RKO (cell line): ENCODE measurements at regions not wholly inside any gene's neighbourhood (a gene's known extent, or its start where the extent isn't known, plus 50 kb on each side); places are given as distances from the start of the nearest gene placed in this dataset.
"Not testable (repeated sequence)": the region's sequence is repeated elsewhere in the genome, so short reads cannot be mapped to it uniquely, and the experiment has no call there.

Experiments
- DNase-seq: peaks from one replicate; pipeline ENCODE4 v3.0.0-alpha.2; 2016; ENCODE audit warnings: low spot score

- no peak for DNase-seq
These were observed 222.4 kb downstream of the ANTXR2 start for GRCh38 chr4:79850626-79851025.

- DNase-seq = peak; percentile 20
These were observed 224.7 kb downstream of the ANTXR2 start for GRCh38 chr4:79848329-79848728.

DNA sequence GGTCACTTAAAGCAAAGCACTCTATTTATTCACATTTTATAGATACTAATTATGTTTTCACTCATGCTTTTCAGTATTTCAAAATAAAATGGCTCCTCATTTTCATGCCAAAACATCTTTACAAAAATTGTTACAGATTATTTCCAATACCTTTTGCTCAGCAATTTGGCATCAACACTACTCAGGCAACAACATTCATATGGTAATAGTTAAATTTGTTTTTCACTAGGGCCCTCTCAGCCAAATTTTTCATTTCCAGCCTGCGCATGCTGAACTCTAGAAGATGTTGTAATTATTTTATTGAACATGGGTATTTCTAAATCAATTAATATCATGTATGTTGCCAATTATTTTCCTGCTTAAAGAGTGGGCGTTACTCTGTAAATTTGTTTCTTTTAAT lies 225.6 kb downstream of the ANTXR2 start:
- no peak for DNase-seq

DNA sequence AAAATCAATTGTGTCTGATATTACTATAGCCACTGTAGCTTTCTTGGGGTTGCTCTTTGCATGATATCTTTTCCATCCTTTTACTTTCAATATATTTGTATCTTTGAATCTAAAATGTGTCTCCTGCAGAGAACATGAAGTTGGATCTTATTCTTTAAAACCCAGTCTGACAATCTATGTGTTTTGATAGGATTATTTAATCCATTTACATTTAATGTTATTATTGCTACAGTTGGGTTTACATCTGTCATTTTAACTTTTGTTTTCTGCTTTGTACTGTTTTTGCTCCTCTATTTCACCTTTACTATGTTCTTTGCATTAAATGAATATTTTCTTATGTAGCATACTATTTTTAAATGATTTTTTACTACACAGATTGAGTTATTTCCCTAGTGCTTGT lies 230.9 kb downstream of the ANTXR2 start:
- DNase-seq = no peak

DNA sequence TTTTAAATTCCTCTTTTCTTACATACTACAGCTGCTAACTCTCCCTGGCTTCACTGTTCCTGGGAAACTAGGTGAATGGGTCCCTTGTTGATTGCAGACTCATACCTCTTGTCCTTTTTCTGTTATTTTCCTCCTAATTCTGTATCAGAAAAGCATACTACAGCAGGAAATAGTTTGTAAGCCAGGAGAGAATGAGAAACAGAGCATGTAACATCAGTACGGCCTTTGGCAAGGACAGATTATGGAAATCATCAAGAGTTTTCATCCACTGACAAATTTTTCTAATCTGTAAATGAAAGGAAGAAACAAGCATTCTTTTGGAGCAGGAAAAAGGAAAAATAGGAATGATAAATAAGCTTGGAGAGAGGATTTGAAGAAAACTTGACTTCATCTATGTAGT lies 239.2 kb downstream of the ANTXR2 start:
- DNase-seq = no peak

DNA sequence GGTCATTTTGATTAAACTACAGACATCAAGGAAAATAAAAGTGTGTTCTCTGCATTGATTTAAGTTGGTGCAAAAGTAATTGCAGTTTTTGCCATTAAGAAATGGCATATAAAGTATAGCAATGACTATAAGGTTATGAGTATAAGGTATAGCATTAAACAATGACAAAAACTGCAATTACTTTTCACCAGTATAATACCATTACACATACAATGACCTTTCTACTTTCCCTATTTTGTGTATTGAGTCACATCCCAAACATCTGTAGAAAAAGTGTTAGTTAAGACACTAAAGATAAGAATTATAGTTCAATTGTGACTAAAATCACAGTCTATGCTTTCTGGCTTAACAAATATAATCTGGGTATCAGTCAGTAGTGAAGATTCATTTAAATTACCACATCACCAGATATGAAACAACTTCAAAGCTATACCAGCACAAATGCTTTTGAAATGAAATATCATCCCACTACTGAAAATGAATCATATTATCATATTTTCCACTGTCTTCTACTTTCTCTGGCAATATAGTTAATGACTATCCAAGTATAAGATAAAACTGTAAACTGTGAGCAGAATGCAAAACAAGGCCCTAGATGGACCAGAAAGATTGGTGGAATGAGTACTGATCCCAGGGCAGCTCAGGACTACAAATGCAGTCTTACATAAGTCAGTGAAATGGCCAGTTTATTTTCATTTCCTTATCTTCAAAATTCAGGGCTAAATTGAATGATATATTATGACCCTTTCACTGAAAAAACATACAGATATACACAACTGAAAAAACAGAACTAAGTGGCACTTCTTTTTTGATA lies 241.1 kb downstream of the ANTXR2 start:
- no peak for DNase-seq

DNA sequence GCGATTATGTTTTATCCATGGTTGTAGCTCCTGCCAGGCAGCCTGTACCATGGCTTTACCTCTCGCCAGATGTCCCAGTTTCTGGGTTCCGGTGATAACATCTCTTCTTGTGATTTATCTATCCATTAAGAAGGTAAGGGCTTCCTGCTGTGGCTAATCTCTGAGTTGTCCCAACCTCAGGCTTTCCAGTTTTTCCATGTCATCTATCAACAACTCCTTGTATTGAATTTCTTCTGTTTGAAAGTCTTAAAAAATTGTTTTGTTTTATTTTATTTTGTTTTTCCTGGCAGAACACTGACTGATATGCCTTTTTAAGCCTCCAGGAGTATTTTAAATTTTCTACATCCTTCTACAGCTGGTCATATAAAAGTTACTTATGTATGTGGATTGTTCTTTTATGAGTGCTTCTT lies 241.9 kb downstream of the ANTXR2 start:
- no peak for DNase-seq

DNA sequence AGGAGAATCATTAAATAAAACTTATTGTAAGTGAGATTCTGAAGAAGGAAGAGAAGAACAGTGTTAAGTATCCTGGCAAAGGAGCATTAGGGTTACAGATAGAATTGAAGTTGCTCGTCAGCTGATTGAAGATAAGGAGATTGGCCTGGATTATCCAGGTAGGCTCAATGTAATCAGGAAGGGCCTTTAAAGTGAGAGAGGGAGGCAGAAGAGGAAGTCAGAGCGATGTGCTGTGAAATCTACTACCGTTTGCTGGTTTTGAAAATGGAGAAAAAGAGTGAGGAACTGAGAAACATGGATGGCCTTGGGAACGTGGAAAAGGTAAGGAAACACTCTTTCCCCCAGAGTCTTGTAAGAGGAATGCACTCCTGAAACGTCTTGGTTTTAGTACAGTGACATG lies 245.7 kb downstream of the ANTXR2 start:
- DNase-seq = no peak

DNA sequence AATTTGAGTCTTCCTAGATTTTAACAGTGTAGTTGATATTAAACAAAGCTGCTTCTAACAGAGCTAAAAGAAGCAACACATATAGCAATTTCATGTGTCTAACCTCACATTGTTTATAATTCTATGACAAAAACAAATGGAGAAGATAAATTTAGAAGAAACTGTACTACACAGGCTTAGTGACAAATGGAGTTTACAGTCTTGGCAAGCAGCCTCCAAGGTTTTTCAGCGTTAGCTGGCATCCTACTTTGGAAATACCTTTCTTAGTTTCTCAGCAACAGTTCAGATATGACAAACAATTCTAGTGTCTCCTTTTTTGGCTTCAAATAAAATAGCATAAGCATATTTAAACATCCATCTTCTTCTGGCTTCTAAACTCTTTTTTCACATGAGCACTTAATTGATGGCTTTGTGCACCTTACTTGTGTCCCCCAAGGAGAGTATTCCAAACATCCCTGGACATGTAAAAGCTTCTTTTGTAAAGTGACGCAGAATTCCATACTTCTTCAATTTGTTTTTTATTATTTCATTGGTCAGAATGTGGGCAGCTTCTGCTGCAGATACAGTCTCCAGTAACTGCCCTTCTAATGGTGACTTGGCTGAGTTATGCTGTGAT lies 249.8 kb downstream of the ANTXR2 start:
- DNase-seq = no peak

GRCh38 chr4:79820427-79820826 lies 252.6 kb downstream of the ANTXR2 start:
- DNase-seq = no peak

GRCh38 chr4:79807933-79808332 lies 265.1 kb downstream of the ANTXR2 start:
- not testable (repeated sequence) for DNase-seq

GRCh38 chr4:79798047-79798446 lies 275.0 kb downstream of the ANTXR2 start:
- no peak for DNase-seq

- DNase-seq = no peak
These were observed 276.1 kb downstream of the ANTXR2 start for GRCh38 chr4:79796948-79797347.

DNA sequence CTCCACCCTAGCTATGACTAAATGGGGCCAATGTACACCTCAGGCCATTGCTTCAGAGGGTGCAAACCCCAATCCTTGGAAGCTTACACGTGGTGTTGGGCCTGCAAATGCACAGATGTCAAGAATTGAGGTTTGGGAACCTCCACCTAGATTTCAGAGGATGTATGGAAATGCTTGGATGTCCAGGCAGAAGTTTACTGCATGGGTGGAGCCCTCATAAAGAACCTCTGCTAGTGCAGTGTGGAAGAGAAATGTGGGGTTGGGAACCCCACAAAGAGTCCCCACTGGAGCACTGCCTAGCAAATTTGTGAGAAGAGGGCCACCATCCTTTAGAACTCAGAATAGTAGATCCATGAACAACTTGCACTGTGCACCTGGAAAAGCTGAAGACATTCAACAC lies 284.1 kb downstream of the ANTXR2 start:
- DNase-seq = no peak

DNA sequence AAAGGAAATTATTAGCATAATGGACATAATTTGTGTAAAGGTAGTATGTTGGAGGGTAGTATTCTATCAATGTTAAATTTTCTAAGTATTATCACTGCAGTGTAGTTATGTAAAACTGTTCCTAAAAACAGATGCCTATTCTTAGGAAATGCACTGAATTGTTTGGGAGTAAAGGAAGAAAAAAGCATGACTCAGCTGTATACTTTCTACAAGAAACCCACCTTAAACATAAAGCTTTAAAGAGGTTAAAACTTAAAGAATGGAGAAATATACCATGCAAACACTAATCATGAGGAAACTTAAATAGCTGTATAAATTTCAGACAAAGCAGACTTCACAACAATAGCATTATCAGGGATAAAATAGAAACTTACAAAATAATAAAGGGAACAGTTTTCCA lies 292.9 kb downstream of the ANTXR2 start:
- DNase-seq = no peak

- no peak for DNase-seq
These were observed 300.5 kb downstream of the ANTXR2 start for GRCh38 chr4:79772510-79772909.

GRCh38 chr4:79764120-79764519 lies 308.9 kb downstream of the ANTXR2 start:
- no peak for DNase-seq

GRCh38 chr4:79763486-79764075 lies 309.4 kb downstream of the ANTXR2 start:
- DNase-seq = no peak

DNA sequence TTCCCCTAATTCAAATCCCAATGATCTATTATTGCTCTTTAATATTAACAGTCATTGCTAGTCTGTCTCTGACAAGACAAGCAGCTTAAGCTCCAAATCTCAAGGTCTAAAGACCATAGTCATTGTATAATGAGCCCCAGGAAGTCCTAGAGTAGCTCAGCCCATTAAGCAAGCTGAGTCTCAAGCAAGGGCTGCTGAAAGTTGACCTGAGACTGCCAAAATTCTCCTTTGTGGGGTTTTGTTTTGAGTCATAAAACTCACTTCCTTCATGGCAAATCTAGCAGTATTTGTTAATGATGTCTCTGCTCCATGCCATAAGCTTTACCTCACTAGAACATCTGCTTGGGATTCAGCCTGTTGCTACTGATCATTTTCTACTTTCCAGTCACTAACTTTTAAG lies 313.2 kb downstream of the ANTXR2 start:
- no peak for DNase-seq

DNA sequence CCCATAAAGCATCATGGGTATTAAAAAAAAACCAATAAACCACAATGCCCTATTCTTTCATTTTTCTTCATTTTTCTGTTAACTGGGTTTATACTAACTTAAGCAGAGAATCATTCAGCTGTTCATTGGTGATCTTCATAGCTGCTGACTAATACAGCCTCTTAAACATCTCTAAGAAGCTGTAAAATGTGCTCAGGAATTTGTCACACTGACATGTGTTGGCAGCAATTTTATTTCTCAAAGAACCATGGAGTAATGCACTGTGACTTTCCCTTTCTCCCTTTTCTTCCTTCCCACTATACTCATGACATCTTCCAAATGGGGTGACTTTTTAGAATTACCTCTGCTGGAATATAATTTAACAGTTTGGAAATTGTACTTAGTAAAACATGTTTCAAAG lies 315.4 kb downstream of the ANTXR2 start:
- DNase-seq = peak; percentile 24

DNA sequence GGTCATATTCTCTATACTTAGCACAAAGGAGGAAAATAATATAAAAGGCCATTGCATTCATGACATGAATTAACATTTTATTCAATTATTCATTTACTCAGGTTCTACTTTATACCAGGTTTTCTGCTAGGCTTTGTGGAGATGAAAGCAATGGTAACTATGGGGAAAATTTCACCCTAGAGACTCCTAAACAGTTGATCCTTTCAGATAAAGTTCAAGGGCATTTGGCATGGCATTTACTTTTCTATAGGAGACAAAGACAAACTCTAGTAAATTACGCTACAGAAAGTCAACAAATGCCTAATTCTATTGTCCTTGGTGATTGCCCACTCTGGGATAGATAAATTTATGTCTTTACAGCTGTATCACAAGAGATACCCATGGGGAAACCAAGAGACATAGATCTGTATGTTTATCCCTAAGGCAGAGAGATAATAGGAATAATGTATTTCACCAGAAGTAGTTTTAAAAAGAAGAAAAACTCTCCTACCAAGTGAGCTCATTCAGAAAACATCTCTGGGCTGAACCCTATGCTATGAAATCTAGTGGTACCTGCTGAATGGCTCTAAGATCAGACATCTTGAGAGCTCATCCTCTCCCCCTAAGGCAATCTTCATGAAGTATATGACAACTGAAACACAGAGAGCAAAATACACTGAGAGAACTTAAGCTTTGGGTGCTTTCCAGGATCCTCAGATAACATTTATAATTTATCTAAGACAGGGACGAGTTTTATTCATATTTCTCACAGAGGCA lies 316.7 kb downstream of the ANTXR2 start:
- DNase-seq = no peak

DNA sequence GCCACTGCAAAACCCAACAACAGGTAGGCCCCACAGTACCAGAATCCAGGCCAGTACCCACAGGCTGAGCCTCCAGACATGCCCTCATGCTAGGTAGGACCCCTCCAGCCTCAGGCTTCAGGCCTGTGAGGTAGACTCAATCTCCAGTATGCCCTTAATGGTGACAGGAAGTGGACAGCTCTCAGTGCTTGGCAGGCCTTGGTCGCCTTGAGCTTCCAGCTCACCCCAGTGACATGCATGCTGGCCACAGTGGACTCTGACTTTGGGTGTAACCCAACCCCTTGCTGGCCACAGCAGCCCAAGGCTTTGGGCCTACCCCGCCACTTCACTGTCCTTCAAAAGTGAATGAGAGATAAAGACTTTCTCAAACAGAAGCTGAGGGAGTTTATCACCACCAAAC lies 324.2 kb downstream of the ANTXR2 start:
- DNase-seq = no peak

GRCh38 chr4:79747252-79747651 lies 325.8 kb downstream of the ANTXR2 start:
- no peak for DNase-seq
